ENCODE measurements at regions not wholly inside any gene's neighbourhood (a gene's known extent, or its start where the extent isn't known, plus 50 kb on each side); places are given as distances from the start of the nearest gene placed in this dataset.

- TF ChIP-seq NCOA2 (CRISPR knock-in tag; IDR thresholded peaks at IDR 0.05) = no peak
- no peak for TF ChIP-seq ZNF3 (CRISPR knock-in tag; IDR thresholded peaks at IDR 0.05)
- TF ChIP-seq ATF2 (CRISPR knock-in tag; IDR thresholded peaks at IDR 0.05) = no peak
- TF ChIP-seq TAF1 (CRISPR knock-in tag; IDR thresholded peaks at IDR 0.05) = no peak
- no peak for TF ChIP-seq ELF4 (CRISPR knock-in tag; IDR thresholded peaks at IDR 0.05; ENCODE audit: borderline replicate concordance)
These were observed 171.6 kb upstream of the TNP1 start for GRCh38 chr2:217031445-217031844.
